KBM-7 (cell line): ENCODE measurements at regions not wholly inside any gene's neighbourhood (a gene's known extent, or its start where the extent isn't known, plus 50 kb on each side); places are given as distances from the start of the nearest gene placed in this dataset.
"Not testable (repeated sequence)": the region's sequence is repeated elsewhere in the genome, so short reads cannot be mapped to it uniquely, and the experiment has no call there.

ENCODE experiments used
- DNase-seq: peaks from one replicate; pipeline ENCODE4 v3.0.0-alpha.2; 2015
- in situ Hi-C: fragments of 300-500 bp; cut with MboI; formaldehyde crosslinking; loops from 2 replicates; pipeline ENCODE4 v1.14.3; 2020; ENCODE audit warnings: low sequenced_read_pairs, low pct_unique_long_range_greater_than_20kb, mixed read lengths

GRCh38 chr7:93693796-93694195 lies 119.3 kb upstream of the CALCR start:
- in situ Hi-C loops, result no loop called here
- no peak for DNase-seq

- in situ Hi-C loops, result no loop called here
- DNase-seq, result no peak
These were observed 115.5 kb upstream of the CALCR start for GRCh38 chr7:93690021-93690420.

GRCh38 chr7:93678185-93678584 lies 103.7 kb upstream of the CALCR start:
- DNase-seq, result no peak
- in situ Hi-C loops, result no loop called here

GRCh38 chr7:93663561-93664299 lies 89.2 kb upstream of the CALCR start:
- no peak for DNase-seq
- in situ Hi-C loops, result no loop called here

- DNase-seq, in situ Hi-C loops: not testable (repeated sequence)
These were observed 83.6 kb upstream of the CALCR start for GRCh38 chr7:93658163-93658562.

GRCh38 chr7:93651603-93652159 lies 77.2 kb upstream of the CALCR start:
- in situ Hi-C loops, result no loop called here
- DNase-seq, result no peak

GRCh38 chr7:93646538-93646937 lies 72.0 kb upstream of the CALCR start:
- in situ Hi-C loops, result no loop called here
- no peak for DNase-seq

GRCh38 chr7:93636276-93636675 lies 61.8 kb upstream of the CALCR start:
- DNase-seq, result no peak
- in situ Hi-C loops, result no loop called here

- DNase-seq, result no peak
- in situ Hi-C loops, result no loop called here
These were observed 57.8 kb upstream of the CALCR start for GRCh38 chr7:93632371-93632770.

GRCh38 chr7:93629291-93629801 lies 54.8 kb upstream of the CALCR start:
- in situ Hi-C loops, result no loop called here
- no peak for DNase-seq

GRCh38 chr7:93626869-93627268 lies 52.3 kb upstream of the CALCR start:
- in situ Hi-C loops, result no loop called here
- DNase-seq, result no peak
